GM12865 (cell line): ENCODE measurements at regions not wholly inside any gene's neighbourhood (a gene's known extent, or its start where the extent isn't known, plus 50 kb on each side); places are given as distances from the start of the nearest gene placed in this dataset.

ENCODE experiments used
- DNase-seq: peaks from one replicate; pipeline ENCODE4 v3.0.0; 2010; ENCODE audit warnings: low read depth
- H3K4me3 ChIP-seq: 2 replicates; pipeline ENCODE4 v1.5.1; 2011; ENCODE audit warnings: mild to moderate bottlenecking, low read depth, low read length, control low read depth
- CTCF ChIP-seq: IDR thresholded peaks from 2 replicates; pipeline ENCODE4 v1.5.1; 2011; ENCODE audit warnings: low read length, control low read depth, low read depth, inconsistent platforms; ENCODE audit not compliant: insufficient read depth; ENCODE audit errors: missing control alignments

GRCh38 chr13:106182404-106182803, 353.1 kb downstream of the EFNB2 start:
- DNase-seq: no peak
- H3K4me3 ChIP-seq: no peak overlapping the region
- TF ChIP-seq CTCF: no peak

GRCh38 chr13:106178816-106179215, 356.6 kb downstream of the EFNB2 start:
- DNase-seq: no peak
- no peak for TF ChIP-seq CTCF
- no peak overlapping the region for H3K4me3 ChIP-seq

GRCh38 chr13:106177146-106177545, 358.3 kb downstream of the EFNB2 start:
- H3K4me3 ChIP-seq: no peak overlapping the region
- no peak for DNase-seq
- no peak for TF ChIP-seq CTCF

- TF ChIP-seq CTCF: no peak
- DNase-seq: no peak
Measured at GRCh38 chr13:106176117-106176516, 359.3 kb downstream of the EFNB2 start.

DNA sequence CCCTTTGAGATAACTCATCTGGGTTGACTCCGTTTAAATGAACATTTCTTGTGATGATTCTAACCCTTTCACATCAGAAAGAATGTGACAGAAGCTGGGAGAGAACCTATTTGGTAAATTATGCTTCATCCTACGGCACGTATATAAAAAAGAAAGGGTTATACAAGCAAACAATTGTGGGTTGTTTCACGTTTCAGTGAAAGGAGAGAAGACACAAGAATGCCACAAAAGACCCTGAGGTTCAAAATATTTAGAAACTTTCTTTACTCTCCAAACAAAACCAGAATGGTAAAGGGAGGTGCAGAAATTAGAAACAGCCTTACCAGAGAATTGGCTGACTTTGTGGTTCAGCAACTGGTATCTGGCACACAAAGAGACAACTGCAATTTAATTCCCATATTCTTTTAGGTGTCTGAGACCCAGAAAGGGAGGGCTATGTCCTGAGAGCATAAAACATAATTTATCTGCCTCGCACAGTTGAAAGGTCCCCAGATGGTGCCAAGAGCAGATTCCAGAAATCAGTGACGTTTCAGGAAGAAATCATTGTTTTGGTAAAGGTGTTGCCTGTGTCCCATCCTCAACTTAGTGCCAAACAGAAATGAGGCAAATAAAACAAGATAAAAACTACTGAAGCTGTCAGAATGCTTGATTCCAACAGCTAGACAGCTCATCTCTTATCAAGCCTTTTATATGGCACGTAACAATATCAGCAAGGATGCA, 361.4 kb downstream of the EFNB2 start:
- no peak for TF ChIP-seq CTCF
- H3K4me3 ChIP-seq: no peak overlapping the region
- no peak for DNase-seq

More at GRCh38 chr13:106176117-106176516, 359.3 kb downstream of the EFNB2 start:
- H3K4me3 ChIP-seq: no peak overlapping the region

GRCh38 chr13:106173346-106173745, 362.1 kb downstream of the EFNB2 start:
- DNase-seq: no peak
- TF ChIP-seq CTCF: no peak
- no peak overlapping the region for H3K4me3 ChIP-seq

- no peak for DNase-seq
- no peak overlapping the region for H3K4me3 ChIP-seq
- no peak for TF ChIP-seq CTCF
Measured at GRCh38 chr13:106172176-106172905, 363.1 kb downstream of the EFNB2 start.
